A549 (cell line): ENCODE measurements at regions not wholly inside any gene's neighbourhood (a gene's known extent, or its start where the extent isn't known, plus 50 kb on each side); places are given as distances from the start of the nearest gene placed in this dataset.

Experiments used
- ATAC-seq, 2 experiments: fragments of 200-7000 bp in 1 of 2; fragments of >200 bp in 1 of 2; cut with Nextera tagmentation in 1 of 2; cut with Tn5 transposase in 1 of 2; 3 replicates each; pipeline versions ENCODE4 v1.8.0 to v1.9.1; 2018 to 2020; ENCODE audit warnings: mild to moderate bottlenecking in 1 of 2, moderate library complexity in 1 of 2
- CTCF ChIA-PET: fragments of 300-600 bp; sonication (Branson Sonifier 250); formaldehyde crosslinking; extraction: SDS; loops from one replicate; lab custom pipeline; 2021; ENCODE audit warnings: antibody characterized with exemption, inconsistent platforms; lab: Yijun Ruan, JAX
- POLR2A ChIA-PET: fragments of 350-600 bp; formaldehyde crosslinking; extraction: SDS; loops from one replicate; lab custom pipeline; 2021; ENCODE audit warnings: antibody characterized with exemption, inconsistent platforms; lab: Yijun Ruan, JAX
- DNase-seq, 2 experiments: peaks; one replicate each; pipeline versions ENCODE4 v3.0.0 to v3.0.0-alpha.2; 2011 to 2016; ENCODE audit warnings: low read depth in 1 of 2, low spot score in 1 of 2
- FAIRE-seq: peaks from 2 replicates; lab custom pipeline; 2011; peaks lifted over from hg19 to GRCh38; lab: Jason Lieb, UNC
- H3K27ac ChIP-seq, 2 experiments: fragments of >200 bp; sonication (Bioruptor Twin); formaldehyde crosslinking; 3 replicates each; pipeline ENCODE4 v1.5.1; 2016 to 2017
- H3K4me1 ChIP-seq: fragments of >200 bp; sonication (Bioruptor Twin); formaldehyde crosslinking; 3 replicates; pipeline ENCODE4 v1.6.1; 2016
- H3K4me2 ChIP-seq: fragments of >200 bp; sonication (Bioruptor Twin); formaldehyde crosslinking; 3 replicates; pipeline ENCODE4 v1.6.1; 2016
- H3K4me3 ChIP-seq: fragments of >200 bp; sonication (Bioruptor Twin); formaldehyde crosslinking; 3 replicates; pipeline ENCODE4 v1.5.1; 2016
- H3K9me3 ChIP-seq: fragments of >200 bp; sonication (Bioruptor Twin); formaldehyde crosslinking; 3 replicates; pipeline ENCODE4 v1.6.1; 2016
- BHLHE40 ChIP-seq: IDR thresholded peaks from 2 replicates; pipeline ENCODE4 v1.6.1; 2012; ENCODE audit warnings: low read depth, low read length, inconsistent platforms
- CHD2 ChIP-seq: fragments of 150-350 bp; IDR thresholded peaks from 2 replicates; pipeline ENCODE4 v1.6.1; 2014; ENCODE audit warnings: low read length; ENCODE audit not compliant: partially characterized antibody
- EHMT2 ChIP-seq: fragments of 200-600 bp; sonication (generic); IDR thresholded peaks from 2 replicates; pipeline ENCODE4 v1.6.1; 2016; ENCODE audit warnings: antibody characterized with exemption, low read depth, mild to moderate bottlenecking, moderate library complexity
- ELK1 ChIP-seq: fragments of 150-350 bp; IDR thresholded peaks from 2 replicates; pipeline ENCODE4 v1.6.1; 2014; ENCODE audit warnings: low read depth, mild to moderate bottlenecking, low read length
- ESRRA ChIP-seq: fragments of 150-350 bp; IDR thresholded peaks from 2 replicates; pipeline ENCODE4 v1.6.1; 2014; ENCODE audit warnings: mild to moderate bottlenecking, low read length, borderline replicate concordance
- HDAC2 ChIP-seq: fragments of 200-600 bp; sonication (generic); IDR thresholded peaks from 2 replicates; pipeline ENCODE4 v1.6.1; 2016
- HEYL ChIP-seq: fragments of 250-450 bp; sonication (Bioruptor Pico); IDR thresholded peaks from 2 replicates; pipeline ENCODE4 v1.8.0; 2021; ENCODE audit warnings: mild to moderate bottlenecking, moderate library complexity
- JUNB ChIP-seq: fragments of >200 bp; sonication (Bioruptor Twin); formaldehyde crosslinking; IDR thresholded peaks from 2 replicates; pipeline ENCODE4 v1.6.1; 2016
- KDM1A ChIP-seq: fragments of 200-600 bp; sonication (generic); IDR thresholded peaks from 2 replicates; pipeline ENCODE4 v1.6.1; 2016; ENCODE audit warnings: low read depth, mild to moderate bottlenecking
- KDM5A ChIP-seq: fragments of 200-600 bp; sonication (generic); IDR thresholded peaks from 2 replicates; pipeline ENCODE4 v1.6.1; 2016; ENCODE audit warnings: antibody characterized with exemption, mild to moderate bottlenecking
- MAFK ChIP-seq: fragments of 450-650 bp; IDR thresholded peaks from 2 replicates; pipeline ENCODE4 v1.6.1; 2014; ENCODE audit not compliant: partially characterized antibody
- MAZ ChIP-seq: fragments of 150-350 bp; IDR thresholded peaks from 2 replicates; pipeline ENCODE4 v1.6.1; 2014; ENCODE audit warnings: antibody characterized with exemption, low read depth, low read length, borderline replicate concordance
- MYC ChIP-seq: IDR thresholded peaks from 2 replicates; pipeline ENCODE4 v1.6.1; 2012; ENCODE audit warnings: mild to moderate bottlenecking, inconsistent platforms, low read length, improper control_type of control experiment, borderline replicate concordance
- NFE2L2 ChIP-seq: fragments of 150-350 bp; conservative IDR thresholded peaks from 2 replicates; pipeline ENCODE4 v1.6.1; 2014; ENCODE audit warnings: low read length
- NPAS2 ChIP-seq: fragments of 250-450 bp; sonication (Bioruptor Pico); IDR thresholded peaks from 2 replicates; pipeline ENCODE4 v1.8.0; 2022; ENCODE audit warnings: mild to moderate bottlenecking, moderate library complexity, borderline replicate concordance
- PBX3 ChIP-seq: IDR thresholded peaks from 2 replicates; pipeline ENCODE4 v1.6.1; 2012
- POLR2AphosphoS2 ChIP-seq: conservative IDR thresholded peaks from 2 replicates; pipeline ENCODE4 v1.6.1; 2012; ENCODE audit warnings: low read length, improper control_type of control experiment, inconsistent platforms
- RCOR1 ChIP-seq: fragments of 150-350 bp; IDR thresholded peaks from 2 replicates; pipeline ENCODE4 v1.6.1; 2014; ENCODE audit warnings: antibody characterized with exemption, low read length, low read depth
- RFX5 ChIP-seq: fragments of 450-650 bp; IDR thresholded peaks from 2 replicates; pipeline ENCODE4 v1.7.1; 2014; ENCODE audit warnings: antibody characterized with exemption, mild to moderate bottlenecking, moderate library complexity
- SMC3 ChIP-seq: fragments of >200 bp; sonication (Bioruptor Twin); formaldehyde crosslinking; IDR thresholded peaks from 3 replicates; pipeline ENCODE4 v1.6.1; 2018; ENCODE audit warnings: inconsistent platforms
- TFCP2L1 ChIP-seq: fragments of 250-450 bp; sonication (Bioruptor Pico); IDR thresholded peaks from 2 replicates; pipeline ENCODE4 v1.5.0; 2021; ENCODE audit warnings: mild to moderate bottlenecking
- ZC3H11A ChIP-seq: fragments of 450-650 bp; IDR thresholded peaks from 2 replicates; pipeline ENCODE4 v1.6.1; 2014; ENCODE audit warnings: antibody characterized with exemption, mild to moderate bottlenecking
- ZFP36 ChIP-seq: fragments of 450-650 bp; IDR thresholded peaks from 2 replicates; pipeline ENCODE4 v1.6.1; 2014; ENCODE audit warnings: borderline replicate concordance; ENCODE audit not compliant: partially characterized antibody
- ZNF302 ChIP-seq: fragments of 250-450 bp; sonication (Bioruptor Pico); IDR thresholded peaks from 2 replicates; pipeline ENCODE4 v1.9.0; 2021; ENCODE audit warnings: inconsistent platforms, mild to moderate bottlenecking, moderate library complexity
- WGBS: methylation state at CpG from one replicate; pipeline ENCODE4 v1.1.6; 2017; ENCODE audit errors: missing lambda C conversion rate; 5-methylcytosine and 5-hydroxymethylcytosine counted together
- TF ChIP-seq, protein P1 (sequence below): fragments of >200 bp; sonication (Bioruptor Twin); formaldehyde crosslinking; IDR thresholded peaks from 3 replicates; pipeline ENCODE4 v1.5.1; 2016

- ChIA-PET CTCF (no interaction called here), POLR2A (no interaction called here)
- no peak for FAIRE-seq
- TF ChIP-seq MYC (no peak), PBX3 (no peak), ZC3H11A (no peak), JUNB (no peak), MAFK (no peak), NPAS2 (no peak), KDM1A (no peak), ZFP36 (no peak), RFX5 (no peak), POLR2AphosphoS2 (no peak), CHD2 (no peak), ZNF302 (no peak)
- TF ChIP-seq, protein P1, sequence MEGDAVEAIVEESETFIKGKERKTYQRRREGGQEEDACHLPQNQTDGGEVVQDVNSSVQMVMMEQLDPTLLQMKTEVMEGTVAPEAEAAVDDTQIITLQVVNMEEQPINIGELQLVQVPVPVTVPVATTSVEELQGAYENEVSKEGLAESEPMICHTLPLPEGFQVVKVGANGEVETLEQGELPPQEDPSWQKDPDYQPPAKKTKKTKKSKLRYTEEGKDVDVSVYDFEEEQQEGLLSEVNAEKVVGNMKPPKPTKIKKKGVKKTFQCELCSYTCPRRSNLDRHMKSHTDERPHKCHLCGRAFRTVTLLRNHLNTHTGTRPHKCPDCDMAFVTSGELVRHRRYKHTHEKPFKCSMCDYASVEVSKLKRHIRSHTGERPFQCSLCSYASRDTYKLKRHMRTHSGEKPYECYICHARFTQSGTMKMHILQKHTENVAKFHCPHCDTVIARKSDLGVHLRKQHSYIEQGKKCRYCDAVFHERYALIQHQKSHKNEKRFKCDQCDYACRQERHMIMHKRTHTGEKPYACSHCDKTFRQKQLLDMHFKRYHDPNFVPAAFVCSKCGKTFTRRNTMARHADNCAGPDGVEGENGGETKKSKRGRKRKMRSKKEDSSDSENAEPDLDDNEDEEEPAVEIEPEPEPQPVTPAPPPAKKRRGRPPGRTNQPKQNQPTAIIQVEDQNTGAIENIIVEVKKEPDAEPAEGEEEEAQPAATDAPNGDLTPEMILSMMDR = no peak
- H3K4me2 ChIP-seq = no peak overlapping the region
- DNase-seq = no peak
- no peaks in the 10 kb centered on the region for H3K9me3 ChIP-seq
- ATAC-seq = no peak
- H3K27ac ChIP-seq = no peak overlapping the region
- no peak overlapping the region for H3K4me3 ChIP-seq
- no peaks in the 10 kb centered on the region for H3K4me1 ChIP-seq
Observed at GRCh38 chr6:97697456-97697855, 414.4 kb upstream of the MMS22L start.

- 75% methylated on average over 2 of the region's 2 CpGs for WGBS
- Histone ChIP-seq H3K4me3 (no peak overlapping the region), H3K27ac (no peak overlapping the region), H3K9me3 (no peaks in the 10 kb centered on the region), H3K4me1 (no peaks in the 10 kb centered on the region), H3K4me2 (no peak overlapping the region)
- ChIA-PET CTCF (no interaction called here), POLR2A (no interaction called here)
- no peak for FAIRE-seq
- no peak for ATAC-seq
- TF ChIP-seq EHMT2 (no peak), MAZ (no peak), RCOR1 (no peak), HEYL (CRISPR knock-in tag) (no peak), NFE2L2 (no peak), BHLHE40 (no peak), SMC3 (no peak), ESRRA (no peak), KDM5A (no peak), ZNF302 (no peak), HDAC2 (no peak), PBX3 (no peak), ELK1 (no peak), MYC (no peak), TFCP2L1 (CRISPR knock-in tag) (no peak), ZFP36 (no peak)
- DNase-seq = no peak
Observed at GRCh38 chr6:97701801-97702200, 418.8 kb upstream of the MMS22L start.
